ENCODE measurements at regions not wholly inside any gene's neighbourhood (a gene's known extent, or its start where the extent isn't known, plus 50 kb on each side); places are given as distances from the start of the nearest gene placed in this dataset.

DNA sequence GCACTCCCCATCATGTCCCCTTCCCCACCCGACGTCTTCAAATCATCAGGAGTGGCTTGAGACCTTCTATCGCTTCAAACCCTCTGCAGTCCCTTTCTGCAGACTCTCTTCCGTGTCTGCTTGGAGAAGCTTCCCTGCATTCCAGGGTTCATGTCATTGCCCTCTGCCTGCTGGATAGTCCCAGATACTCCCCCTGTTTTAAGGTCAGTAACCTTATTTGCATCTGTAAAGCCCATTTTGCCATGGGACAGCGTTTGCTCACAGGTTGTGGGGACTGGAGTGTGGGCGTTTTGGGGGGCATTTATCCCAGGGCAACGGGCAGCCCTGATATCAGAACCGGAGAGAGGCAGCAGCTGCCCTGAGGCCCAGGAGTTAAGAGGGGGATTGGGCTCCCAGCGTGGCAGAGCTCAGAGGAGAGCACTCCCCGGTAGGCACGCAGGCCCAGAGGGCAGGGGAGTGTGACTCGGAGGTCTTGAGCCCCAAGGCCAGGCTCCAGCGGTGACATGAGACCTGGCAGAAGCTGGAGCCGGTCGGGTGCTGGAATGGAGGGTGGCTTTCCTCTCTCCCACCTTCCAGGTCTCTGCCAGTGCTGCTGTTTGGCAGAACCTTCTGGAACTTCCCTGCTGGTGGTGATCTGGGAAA, 73.8 kb downstream of the RTP5 start:
- no peak for DNase-seq

DNA sequence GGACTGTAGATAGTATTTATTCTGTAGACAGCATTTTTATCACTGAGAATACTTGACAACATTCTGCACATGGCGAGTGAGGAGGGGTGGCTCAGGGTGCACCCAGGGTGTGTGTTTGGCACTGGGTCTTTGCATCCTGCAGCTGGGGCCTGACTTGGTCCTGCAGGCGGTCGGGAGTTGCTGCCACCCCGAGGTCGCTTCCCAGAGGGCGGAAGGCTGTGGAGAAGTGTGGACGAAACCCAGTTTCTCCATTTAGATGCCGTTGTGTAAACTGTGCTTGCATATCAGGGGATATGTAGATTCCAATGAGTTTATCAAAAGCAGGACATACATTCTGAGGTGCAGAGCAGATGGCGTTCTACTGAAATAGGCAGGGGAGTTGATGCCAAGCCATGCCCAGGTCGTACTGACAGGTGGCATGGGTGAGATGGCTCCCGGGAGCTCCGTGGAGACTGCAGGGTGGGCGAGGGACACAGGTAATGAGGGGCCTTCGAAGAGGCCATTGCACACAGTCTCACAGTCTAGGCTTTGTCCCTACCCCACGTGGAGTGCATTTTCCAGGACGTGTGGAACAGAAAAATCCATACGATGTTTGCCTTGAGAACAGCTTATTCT, 74.5 kb downstream of the RTP5 start:
- DNase-seq, result no peak

DNA sequence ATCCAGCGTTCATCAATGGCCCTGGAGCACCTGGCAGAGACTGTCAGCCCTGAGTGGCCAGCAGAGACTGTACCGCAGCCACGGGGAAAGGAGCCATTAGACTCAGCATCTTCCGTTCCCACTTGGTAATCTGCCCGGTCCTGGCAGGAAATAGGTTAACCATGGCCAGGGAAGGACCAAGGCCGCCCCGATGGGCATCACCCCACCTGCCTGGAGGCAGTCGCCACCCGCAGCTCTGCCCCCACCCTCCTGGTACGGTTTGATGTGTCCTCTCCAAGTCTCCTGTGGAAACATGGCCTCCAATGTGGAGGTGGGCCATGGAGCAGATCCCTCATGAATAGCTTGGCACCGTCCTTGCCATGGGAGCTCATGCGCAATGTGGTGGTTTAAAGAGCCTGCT, 75.3 kb downstream of the RTP5 start:
- no peak for DNase-seq

DNA sequence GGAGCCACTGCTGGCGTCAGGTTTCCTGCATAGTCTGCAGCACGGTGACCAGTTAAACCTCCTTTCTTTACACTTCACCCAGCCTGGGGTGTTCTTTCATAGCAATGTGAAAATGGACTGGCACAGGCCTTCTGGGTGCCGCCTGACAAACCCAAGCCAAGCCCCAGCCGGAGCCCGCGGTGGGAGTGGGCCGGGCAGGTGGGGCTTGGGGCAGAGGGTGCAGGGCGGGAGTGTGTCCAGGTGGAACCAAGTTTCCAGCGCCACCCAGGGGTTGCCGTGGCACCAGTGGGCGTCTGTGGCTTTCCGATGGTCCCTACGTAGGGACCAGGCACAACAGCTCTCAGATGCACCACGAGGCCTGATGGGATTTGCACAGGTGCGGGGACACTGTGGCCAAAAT, 75.8 kb downstream of the RTP5 start:
- DNase-seq, result no peak

DNA sequence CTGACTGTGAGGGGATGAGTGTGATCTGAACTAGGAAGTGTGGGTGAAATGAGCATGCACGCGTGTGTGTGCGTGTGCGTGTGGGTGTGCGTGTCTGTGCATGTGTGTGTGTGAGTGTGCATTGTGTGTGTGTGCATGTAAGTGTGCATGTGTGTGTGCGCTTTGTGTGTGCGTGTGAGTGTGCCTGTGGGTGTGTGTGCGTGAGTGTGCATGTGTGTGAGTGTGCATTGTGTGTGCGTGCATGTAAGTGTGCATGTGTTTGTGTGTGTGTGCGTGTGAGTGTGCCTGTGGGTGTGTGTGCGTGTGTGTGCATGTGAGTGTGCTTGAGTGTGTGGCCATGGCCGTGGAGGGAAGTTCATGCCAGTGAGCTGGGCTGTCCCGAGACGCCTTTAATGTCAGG, 76.3 kb downstream of the RTP5 start:
- DNase-seq, result no peak

DNA sequence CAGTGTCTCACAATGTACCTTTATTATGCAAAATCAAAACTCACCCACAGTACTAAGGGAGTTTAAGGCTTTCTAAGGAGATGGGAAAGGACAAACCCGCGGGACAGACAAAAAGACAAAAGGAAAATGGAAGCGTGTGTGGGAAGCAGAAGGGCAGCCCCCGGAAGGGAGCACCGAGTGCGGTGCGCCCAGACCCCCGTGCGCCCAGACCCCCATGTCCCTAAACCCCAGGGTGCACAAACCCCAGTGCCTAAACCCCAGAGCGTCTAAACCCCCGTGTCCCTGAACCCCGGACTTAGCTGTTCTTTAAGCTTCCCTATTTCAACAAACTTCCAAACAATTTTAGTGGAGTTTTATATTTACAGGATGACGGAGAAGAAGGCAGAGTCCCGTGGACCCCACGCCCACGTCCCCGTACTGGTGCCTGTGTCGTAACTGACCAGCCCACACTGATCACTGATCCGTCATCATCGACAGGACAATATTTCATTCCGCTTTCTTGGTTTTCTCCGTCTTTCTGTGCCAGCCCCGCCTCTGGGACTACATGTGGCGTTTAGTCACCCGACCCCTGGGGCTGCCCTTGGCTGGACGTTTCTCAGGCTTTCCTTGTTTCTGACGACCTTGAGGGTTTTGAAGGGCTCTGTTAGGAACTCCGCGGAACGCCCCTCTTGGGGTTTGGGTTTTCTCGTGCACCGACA, 76.9 kb downstream of the RTP5 start:
- no peak for DNase-seq

DNA sequence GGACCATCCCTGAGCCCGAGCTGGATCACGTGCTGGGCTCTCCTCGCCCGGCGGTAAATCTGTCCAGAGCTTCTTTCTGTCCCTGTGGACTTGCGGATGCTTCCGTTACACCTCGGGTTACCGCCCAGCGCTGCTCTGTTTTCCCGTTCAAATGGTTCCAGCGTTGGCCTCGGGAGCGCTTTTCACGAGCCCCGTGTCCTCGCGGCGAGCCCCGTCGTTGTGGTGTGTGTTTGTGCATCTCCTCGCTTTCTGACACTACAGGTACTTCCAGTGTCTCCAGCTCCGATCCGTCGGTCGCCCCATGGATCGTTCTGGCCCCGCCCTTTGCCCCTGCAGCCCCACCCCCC, 77.4 kb downstream of the RTP5 start:
- DNase-seq, result peak in 1 of 2 experiments; percentile 61

DNA sequence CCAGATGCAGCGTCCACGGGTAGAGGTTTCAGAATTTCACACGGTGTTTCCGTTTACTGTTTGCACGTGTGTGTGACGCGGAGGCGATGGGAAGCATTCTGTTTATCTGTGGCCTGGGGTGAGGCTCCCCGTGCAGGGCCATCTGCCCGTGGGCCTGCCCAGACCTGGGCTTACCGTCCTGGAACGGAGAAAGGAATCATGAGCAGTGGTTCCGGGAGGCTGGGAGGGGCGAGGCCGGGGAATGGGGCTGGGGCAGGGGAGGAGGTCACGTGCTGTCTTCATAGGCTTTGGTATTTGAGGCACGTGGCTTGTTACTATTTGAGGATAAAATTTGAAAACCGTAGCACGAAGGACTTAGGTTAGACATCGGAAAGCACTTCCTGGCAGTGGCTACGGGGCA, 77.9 kb downstream of the RTP5 start:
- DNase-seq, result peak in 1 of 2 experiments; percentile 61

DNA sequence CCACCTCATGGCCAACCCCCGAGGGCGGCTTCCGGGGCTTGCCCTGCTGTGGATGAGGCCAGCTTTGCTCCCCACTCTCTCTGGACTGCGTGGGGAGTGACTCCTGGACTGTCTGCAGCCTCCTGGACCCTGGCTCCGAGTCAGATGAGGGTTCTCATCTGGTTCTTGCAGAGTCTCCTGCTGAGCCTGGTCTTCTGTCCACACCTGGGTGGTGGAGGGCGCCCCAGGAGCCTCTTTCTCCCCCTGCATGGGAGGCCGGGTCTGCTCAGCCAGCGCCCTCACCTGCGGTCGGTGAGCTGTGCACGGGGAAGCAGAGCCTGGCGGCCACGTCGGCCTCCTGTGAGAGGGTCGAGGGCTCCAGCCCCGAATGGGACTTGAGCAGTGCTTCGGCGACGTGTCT, 78.3 kb downstream of the RTP5 start:
- peak in 1 of 2 experiments; percentile 35 for DNase-seq

DNA sequence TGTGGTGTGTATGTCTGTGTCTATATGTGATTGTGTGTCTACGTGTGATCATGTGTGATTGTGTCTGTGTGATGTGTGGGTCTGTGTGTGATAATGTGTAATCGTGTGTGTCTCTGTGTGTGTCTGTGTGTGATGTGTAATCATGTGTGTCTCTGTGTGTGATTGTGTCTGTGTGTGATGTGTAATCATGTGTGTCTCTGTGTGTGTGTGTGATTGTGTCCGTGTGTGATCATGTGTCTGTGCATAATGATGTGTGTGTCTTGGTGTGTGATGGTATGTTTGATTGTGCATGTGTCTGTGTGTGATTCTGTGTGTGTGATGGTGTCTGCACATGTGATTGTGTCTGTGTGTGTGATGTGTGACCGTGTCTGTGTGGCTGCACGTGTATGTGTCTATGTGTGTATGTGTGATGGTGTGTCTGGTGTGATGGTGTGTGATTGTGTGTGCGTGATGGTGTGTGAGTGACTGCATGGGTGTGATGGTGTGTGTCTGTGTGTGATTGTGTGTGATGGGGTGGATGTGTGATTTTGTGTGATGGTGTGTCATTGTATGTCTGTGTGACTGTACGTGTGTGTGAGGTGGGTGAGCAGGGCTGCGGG, 78.9 kb downstream of the RTP5 start:
- DNase-seq, result no peak

DNA sequence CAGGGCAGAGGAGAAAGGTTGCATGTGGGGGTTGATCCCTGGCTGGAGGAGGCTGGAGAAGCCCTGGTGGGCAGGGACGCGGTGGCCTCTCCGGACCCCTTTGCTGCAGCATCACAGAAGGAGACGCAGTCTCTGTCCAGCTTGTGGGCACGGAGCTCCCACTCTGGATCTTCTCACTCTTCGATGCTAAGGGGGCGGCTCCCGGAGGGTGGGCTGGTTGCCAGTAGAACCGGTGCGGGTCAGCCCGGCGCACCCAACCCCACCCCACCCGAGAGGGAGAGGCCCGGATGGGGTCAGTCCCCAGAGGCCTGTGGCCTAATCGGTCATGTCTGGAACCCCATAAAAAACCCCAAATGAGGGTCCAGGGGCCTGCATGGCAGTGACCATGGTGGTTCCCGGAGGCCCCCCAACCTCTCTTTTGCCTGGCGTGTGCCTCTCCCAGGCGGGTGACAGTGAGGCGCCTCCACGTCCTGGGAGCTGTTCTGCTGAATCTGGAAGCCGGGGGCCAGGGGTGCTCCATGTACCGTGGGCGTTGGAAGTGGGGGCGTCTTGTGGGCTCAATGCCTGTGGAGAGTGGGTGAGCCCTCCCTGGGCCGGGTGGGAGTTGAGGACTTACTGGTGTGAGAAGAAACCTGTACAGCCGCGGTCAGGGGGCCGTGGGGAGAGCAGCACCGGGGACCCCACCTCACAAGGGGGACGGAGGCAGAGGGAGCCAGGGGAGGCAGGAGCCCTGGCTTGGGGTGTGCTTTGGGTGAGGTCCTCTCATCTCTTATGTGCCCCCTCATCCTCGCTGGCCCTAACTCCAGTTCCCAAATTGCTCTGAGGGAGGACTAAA, 79.6 kb downstream of the RTP5 start:
- no peak for DNase-seq

DNA sequence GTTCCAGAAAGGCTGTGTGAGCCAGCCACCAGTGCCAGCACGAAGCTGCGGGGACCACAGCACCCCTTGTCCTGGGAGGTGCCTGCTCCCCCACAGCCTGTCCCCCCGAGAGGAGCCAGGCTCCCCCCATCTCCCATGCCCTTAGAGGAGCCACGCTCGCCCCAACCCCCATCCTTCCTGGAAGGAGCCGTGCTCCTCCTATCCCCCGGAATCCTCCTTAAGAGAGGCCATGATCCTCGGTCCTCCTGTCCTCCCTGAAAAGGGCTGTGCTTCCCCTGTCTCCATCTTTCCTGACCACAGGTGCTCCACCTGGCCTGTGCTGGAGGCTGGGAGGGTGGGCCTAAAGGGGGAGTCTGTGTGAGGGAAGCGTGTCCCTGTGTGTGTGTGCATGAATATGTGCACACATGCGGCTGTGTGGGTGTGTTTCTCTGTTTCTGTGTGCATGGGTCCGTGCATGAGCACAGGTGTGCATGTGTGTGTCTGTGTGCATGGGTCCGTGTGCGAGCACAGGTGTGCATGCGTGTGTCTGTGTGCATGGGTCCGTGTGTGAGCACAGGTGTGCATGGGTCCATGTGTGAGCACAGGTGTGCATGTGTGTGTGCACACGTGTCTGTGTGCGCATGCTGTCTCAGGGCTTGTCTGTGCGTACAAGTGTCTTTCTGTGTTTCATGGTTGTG, 80.3 kb downstream of the RTP5 start:
- no peak for DNase-seq

DNA sequence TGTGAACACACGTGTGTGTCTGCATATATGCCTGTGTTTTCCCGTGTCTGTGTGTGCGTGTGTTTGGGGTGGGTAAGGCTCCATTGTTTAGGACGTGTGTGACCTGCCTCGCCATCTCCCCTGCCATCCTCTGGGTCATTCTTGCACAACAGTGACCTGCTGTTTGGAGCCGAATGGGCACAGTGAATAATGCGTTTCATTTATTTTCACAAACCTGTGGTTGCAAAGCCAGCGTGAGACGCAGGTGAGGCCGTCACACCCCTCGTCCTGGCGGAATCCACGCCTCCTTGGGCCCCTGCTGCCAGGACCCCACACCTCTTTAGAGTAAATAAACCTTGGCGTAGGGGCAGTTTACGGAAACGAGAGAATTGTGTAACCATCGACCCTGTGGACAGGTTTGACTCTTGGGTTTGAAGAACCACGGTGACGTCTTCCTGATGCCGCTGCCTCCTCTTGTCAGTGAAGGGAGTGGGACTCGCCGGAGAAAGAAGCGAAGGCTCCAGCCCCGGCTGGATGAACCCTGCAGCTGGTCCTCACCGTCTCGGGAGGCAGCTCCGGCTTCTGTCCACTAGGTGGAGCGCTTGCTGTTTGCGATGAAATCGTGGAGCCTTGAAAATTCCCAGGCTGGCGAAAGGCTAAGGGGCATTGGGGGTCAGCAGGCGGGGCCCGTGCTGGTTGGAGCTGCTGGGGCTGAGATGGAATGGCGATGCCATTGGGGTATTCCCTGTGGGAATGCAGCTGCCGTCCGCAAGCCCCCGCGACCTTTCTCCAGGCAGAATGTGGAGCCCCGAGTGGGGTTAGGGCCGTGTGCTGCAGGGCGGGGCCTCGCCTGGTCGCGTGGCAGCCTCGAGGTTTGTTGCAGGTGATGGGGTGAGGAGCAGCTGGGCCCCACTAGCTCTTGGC, 81.1 kb downstream of the RTP5 start:
- peak; percentile 69 to 94 for DNase-seq

DNA sequence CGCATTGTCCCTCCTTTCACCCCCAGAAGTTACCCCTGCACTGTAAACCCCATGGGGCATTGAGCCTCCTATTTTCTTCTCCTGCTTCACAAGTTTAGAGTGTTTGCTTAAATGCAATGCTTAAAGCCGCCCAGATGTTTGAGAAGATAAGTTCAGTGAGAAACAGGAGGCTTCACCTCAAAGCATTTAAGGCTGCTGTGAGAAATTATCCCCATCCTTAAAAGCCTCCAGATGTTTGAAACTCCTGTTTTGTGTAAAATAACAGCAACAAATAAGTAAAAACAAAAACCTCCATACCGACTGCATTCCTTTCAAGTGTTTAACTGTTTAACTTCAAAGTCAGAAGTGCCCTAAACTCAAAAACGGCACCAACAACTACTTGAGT, 81.8 kb downstream of the RTP5 start:
- no peak for DNase-seq

DNA sequence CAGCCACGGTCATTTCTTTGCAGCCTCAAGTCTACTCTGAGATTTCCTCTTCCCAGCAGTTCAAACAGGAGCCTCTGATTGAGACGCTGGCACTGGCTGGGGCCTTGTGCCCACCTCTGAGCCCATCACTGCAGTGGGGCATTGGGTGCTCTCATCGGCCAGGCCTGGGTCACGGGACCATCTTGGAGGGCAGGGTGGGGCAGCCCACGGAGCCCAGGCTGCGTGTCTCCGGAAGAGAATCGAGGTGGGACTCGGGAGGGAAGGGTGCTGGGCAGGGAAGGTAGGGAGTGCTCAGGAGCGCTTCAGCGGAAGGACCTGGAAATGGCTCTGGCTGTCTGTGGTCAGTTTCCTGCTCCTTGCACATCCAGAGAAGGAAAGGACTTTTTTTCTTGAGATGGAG, 82.4 kb downstream of the RTP5 start:
- DNase-seq, result no peak

DNA sequence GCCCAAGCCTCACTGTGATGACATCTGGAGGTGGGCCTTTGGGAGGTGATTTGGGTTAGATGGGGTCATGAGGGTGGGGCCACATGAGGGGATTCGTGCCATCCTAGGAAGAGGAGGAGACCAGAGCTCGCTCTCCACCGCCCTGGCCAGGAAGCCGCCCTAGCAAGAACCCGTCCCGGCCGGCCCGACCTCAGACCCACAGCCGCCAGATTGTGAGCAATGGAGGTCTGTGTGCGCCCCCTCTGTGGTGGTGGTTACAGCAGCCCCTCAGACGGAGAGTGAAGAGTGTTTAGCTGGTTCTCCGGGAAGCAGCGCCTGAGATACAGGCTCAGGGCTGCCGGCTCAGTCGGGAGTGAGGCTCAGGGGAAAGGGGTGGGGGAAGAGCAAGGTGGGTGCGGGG, 83.3 kb downstream of the RTP5 start:
- no peak for DNase-seq

DNA sequence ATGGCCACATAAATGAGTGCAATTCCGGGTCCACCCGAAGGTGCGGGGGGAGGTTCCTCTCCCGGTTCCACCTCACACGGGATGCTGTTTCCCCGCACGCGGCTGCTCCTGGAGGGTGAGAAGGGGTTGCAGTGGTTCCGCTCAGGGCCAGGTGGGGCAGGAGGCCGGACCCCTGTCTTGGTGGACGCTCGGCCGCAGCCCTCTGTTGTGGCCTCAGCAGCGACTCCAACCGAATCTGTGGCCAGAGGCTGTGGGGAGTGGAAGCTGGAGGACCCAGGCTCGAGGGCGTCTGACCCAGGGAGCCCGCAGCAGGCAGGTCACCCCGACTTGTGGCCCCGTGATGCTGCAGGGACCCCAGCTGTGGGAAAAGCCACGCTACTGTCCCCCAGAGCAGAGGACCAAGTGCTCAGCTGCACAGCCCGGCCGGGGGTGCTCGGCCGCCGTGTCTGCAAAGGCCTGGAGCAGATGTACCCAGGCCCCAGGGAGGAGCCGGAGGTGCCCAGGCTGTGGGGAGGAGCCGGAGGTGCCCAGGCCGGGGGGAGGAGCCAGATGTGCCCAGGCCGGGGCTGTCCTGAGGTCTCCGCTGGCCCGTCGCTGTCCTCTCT, 83.9 kb downstream of the RTP5 start:
- DNase-seq, result no peak

DNA sequence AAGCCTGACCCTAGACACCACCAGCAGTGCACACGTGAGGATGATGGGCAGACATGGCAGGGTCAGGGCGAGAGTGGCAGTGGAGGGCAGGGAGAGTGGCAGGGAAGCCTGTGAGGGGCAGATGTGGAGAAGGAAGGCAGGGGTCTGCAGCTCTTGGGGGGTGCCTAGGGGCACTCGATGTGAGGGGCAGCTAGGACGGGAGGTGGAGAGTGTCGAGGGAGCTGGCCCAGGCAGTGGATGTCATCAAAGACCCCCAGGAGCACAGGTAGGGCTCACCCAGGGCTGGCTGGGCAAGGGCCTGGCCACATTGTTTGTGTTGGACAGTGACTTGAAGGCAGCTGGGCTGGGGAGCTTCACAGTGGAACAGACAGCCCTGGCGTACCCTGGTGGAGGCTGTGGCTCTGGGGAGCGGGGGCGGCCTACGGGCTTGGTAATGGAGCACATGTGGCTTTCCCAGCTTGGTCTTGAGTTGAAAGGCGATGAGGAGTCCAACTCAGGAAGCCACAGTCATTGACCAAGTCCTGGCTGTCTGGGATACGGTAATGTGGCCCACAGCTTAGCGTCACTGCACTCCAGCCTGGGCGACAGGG, 87.1 kb downstream of the RTP5 start:
- DNase-seq, result no peak

DNA sequence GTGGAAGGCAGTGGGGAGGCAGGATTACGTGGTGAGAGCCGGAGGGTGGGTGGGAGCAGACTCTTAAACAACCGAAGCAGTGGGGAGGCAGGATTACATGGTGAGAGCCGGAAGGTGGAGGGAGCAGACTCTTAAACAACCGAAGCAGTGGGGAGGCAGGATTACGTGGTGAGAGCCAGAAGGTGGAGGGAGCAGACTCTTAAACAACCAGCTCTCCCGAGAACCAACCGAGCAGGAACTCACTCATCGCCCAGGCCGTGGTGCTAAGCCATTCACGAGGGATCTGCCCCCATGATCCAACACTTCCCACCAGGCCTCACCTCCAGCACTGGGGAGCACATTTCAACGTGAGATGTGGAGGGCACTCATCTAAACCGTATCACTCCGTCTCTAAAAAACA, 87.7 kb downstream of the RTP5 start:
- no peak for DNase-seq

DNA sequence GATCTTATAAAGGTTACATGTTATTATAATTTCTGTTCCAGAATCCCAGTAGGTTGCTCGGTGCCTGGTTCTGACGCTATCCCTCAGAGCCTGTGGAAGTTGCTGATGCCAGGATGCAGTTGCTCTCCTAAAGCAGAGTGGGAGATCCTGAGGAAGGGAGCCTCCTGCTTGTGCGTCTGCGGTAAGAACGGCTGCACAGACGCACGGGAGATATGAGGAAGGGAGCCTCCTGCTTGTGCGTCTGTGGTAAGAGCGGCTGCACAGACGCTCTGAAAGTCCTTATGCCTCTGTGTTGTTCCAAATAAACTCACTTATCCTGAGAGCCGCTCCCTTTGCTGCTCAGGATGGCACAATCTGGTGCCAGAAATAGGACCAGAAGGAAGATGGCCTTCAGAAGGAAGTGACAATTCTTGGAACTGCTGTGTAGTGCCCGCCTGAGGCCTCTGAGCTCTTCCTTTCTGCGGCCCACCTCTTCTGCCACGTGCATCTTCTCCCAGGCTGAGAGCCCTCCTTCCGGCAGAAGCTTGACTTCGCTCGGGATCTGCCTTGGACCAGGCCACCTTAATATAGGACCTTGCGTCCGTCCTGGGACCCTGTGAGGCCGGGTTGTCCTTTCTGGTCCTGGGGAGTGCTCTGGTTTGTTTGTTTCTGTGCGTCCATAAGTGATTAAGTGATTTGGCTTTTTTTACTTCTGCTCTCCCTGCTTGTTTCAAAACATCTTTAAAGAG, 89.5 kb downstream of the RTP5 start:
- DNase-seq, result no peak

All from NCI-H526 (cell line).